Omental fat pad (tissue), 3 donors: ENCODE measurements at regions not wholly inside any gene's neighbourhood (a gene's known extent, or its start where the extent isn't known, plus 50 kb on each side); places are given as distances from the start of the nearest gene placed in this dataset.
A peak's percentile ranks its signal among the peaks of the same experiment; 100 is the strongest.

Source experiments
- ATAC-seq: fragments of 150-250 bp; one replicate; pipeline ENCODE4 v1.9.1; 2016; ENCODE audit warnings: mild to moderate bottlenecking, moderate library complexity; ENCODE audit not compliant: low FRiP score
- DNase-seq: peaks from one replicate; pipeline ENCODE4 v3.0.0-alpha.2; 2019; ENCODE audit warnings: low spot score
- CTCF ChIP-seq, 3 donors: fragments of 450-650 bp; IDR thresholded peaks; one replicate each; pipeline ENCODE4 v1.5.1; 2016 to 2017; ENCODE audit warnings: antibody characterized with exemption in 3 of 3, mild to moderate bottlenecking in 3 of 3, moderate library complexity in 2 of 3

- no peak for TF ChIP-seq CTCF (IDR thresholded peaks at IDR 0.05)
- ATAC-seq, result no peak
- DNase-seq, result no peak
Observed at GRCh38 chr17:77429369-77429968, 288.7 kb downstream of the SEC14L1 start.

GRCh38 chr17:77429969-77430752 is 289.4 kb downstream of the SEC14L1 start:
- no peak for TF ChIP-seq CTCF (IDR thresholded peaks at IDR 0.05)
- ATAC-seq (peak; percentile 49), DNase-seq (peak; percentile 77)

- no peak for ATAC-seq
- TF ChIP-seq CTCF (IDR thresholded peaks at IDR 0.05), result no peak
Observed at GRCh38 chr17:77432034-77432661, 291.4 kb downstream of the SEC14L1 start.

GRCh38 chr17:77432742-77433141 is 292.0 kb downstream of the SEC14L1 start:
- no peak for TF ChIP-seq CTCF (IDR thresholded peaks at IDR 0.05)
- ATAC-seq (no peak), DNase-seq (no peak)

More at GRCh38 chr17:77432034-77432661, 291.4 kb downstream of the SEC14L1 start:
- no peak for DNase-seq

GRCh38 chr17:77433385-77434135 is 292.8 kb downstream of the SEC14L1 start:
- no peak for TF ChIP-seq CTCF (IDR thresholded peaks at IDR 0.05)
- no peak for ATAC-seq
- no peak for DNase-seq

- TF ChIP-seq CTCF (IDR thresholded peaks at IDR 0.05), result no peak
- no peak for ATAC-seq
Observed at GRCh38 chr17:77434136-77435114, 293.7 kb downstream of the SEC14L1 start.

More at GRCh38 chr17:77434136-77435114, 293.7 kb downstream of the SEC14L1 start:
- no peak for DNase-seq
